SH-SY5Y (cell line): ENCODE measurements at regions not wholly inside any gene's neighbourhood (a gene's known extent, or its start where the extent isn't known, plus 50 kb on each side); places are given as distances from the start of the nearest gene placed in this dataset.

Source experiments
- GATA2 ChIP-seq: IDR thresholded peaks from 2 replicates; pipeline ENCODE4 v1.6.1; 2011; ENCODE audit warnings: mild to moderate bottlenecking, low read depth, low read length
- GATA3 ChIP-seq: IDR thresholded peaks from 2 replicates; pipeline ENCODE4 v1.6.1; 2011; ENCODE audit warnings: low read depth, mild to moderate bottlenecking, low read length, moderate library complexity

- TF ChIP-seq GATA2, result no peak
- TF ChIP-seq GATA3, result no peak
These were observed 1629.0 kb upstream of the PIK3C3 start for GRCh38 chr18:40325988-40326387.
